Thyroid gland (tissue), 4 donors: ENCODE measurements at regions not wholly inside any gene's neighbourhood (a gene's known extent, or its start where the extent isn't known, plus 50 kb on each side); places are given as distances from the start of the nearest gene placed in this dataset.
A peak's percentile ranks its signal among the peaks of the same experiment; 100 is the strongest.

Experiments used
- DNase-seq, 2 donors: peaks; one replicate each; pipeline ENCODE4 v3.0.0-alpha.2; 2019
- H3K27ac ChIP-seq, 3 donors: fragments of 200-600 bp; sonication (generic); 1 replicate in 2 of 3; 2 replicates in 1 of 3; pipeline ENCODE4 v1.5.1; 2016 to 2019; ENCODE audit warnings: mild to moderate bottlenecking in 1 of 3, moderate library complexity in 1 of 3
- H3K27me3 ChIP-seq: fragments of 200-600 bp; sonication (generic); one replicate; pipeline ENCODE4 v1.5.1; 2019
- H3K36me3 ChIP-seq, 2 donors: fragments of 200-600 bp; sonication (generic); one replicate each; pipeline ENCODE4 v1.5.1; 2016 to 2019
- H3K4me1 ChIP-seq, 2 donors: fragments of 200-600 bp; sonication (generic); one replicate each; pipeline ENCODE4 v1.5.1; 2017 to 2019
- H3K4me3 ChIP-seq, 3 donors: fragments of 200-600 bp; sonication (generic); replicated peaks in 1 of 3; 1 replicate in 2 of 3; 2 replicates in 1 of 3; pipeline ENCODE4 v1.5.1; 2016; ENCODE audit warnings: mild to moderate bottlenecking in 1 of 3
- H3K9me3 ChIP-seq: fragments of 200-600 bp; sonication (generic); one replicate; pipeline ENCODE4 v1.5.1; 2017
- CTCF ChIP-seq, 6 experiments: fragments of 200-600 bp in 3 of 6; fragments of 450-650 bp in 3 of 6; sonication (generic) in 3 of 6; IDR thresholded peaks; one replicate each; pipeline ENCODE4 v1.5.1; 2016 to 2019; ENCODE audit warnings: antibody characterized with exemption in 6 of 6, mild to moderate bottlenecking in 2 of 6, inconsistent platforms in 1 of 6, moderate library complexity in 1 of 6
- POLR2A ChIP-seq, 2 donors: fragments of 450-650 bp; IDR thresholded peaks; one replicate each; pipeline ENCODE4 v1.6.1; 2017; ENCODE audit warnings: antibody characterized with exemption in 2 of 2, mild to moderate bottlenecking in 2 of 2, moderate library complexity in 1 of 2
- WGBS, 2 donors: methylation state at CpG; one replicate each; pipeline ENCODE4 v1.1.5; 2017; 5-methylcytosine and 5-hydroxymethylcytosine counted together
- intact Hi-C: fragments of 100-400 bp; cut with DNase I; formaldehyde crosslinking; loops from one replicate; pipeline ENCODE4 v1.15.1; 2023

GRCh38 chr6:1042583-1043457 is 269.1 kb upstream of the FOXQ1 start:
- H3K4me3 ChIP-seq: no peak overlapping the region
- DNase-seq: no peak
- 91 to 96% methylated on average over 15 of the region's 15 CpGs for WGBS, 2 donors
- peaks cover 0 to 9% of the 10 kb centered on the region in 2 donors for H3K4me1 ChIP-seq
- no peaks in the 10 kb centered on the region for H3K9me3 ChIP-seq
- TF ChIP-seq POLR2A (IDR thresholded peaks at IDR 0.05) (no peak), CTCF (IDR thresholded peaks at IDR 0.05) (no peak)
- H3K36me3 ChIP-seq: no peaks in the 10 kb centered on the region
- no peak overlapping the region for H3K27ac ChIP-seq
- no peaks in the 10 kb centered on the region for H3K27me3 ChIP-seq
- intact Hi-C loops: no loop called here

- Histone ChIP-seq H3K27ac (no peak overlapping the region), H3K27me3 (no peaks in the 10 kb centered on the region), H3K4me1 (peaks cover 0 to 6% of the 10 kb centered on the region in 2 donors), H3K4me3 (no peak overlapping the region), H3K9me3 (no peaks in the 10 kb centered on the region), H3K36me3 (no peaks in the 10 kb centered on the region)
- no peak for TF ChIP-seq CTCF (IDR thresholded peaks at IDR 0.05)
- TF ChIP-seq POLR2A (IDR thresholded peaks at IDR 0.05): no peak
- 79 to 80% methylated on average over 12 of the region's 12 CpGs for WGBS, 2 donors
- DNase-seq: no peak
- intact Hi-C loops: no loop called here
Observed at GRCh38 chr6:1040393-1040792, 271.5 kb upstream of the FOXQ1 start.

- peak; percentile 5 to 23 for DNase-seq
- WGBS, 2 donors: 66 to 84% methylated on average over 2 of the region's 2 CpGs
- no peaks in the 10 kb centered on the region for H3K27me3 ChIP-seq
- H3K36me3 ChIP-seq: no peaks in the 10 kb centered on the region
- peaks cover 0 to 6% of the 10 kb centered on the region in 2 donors for H3K4me1 ChIP-seq
- no peak for TF ChIP-seq CTCF (IDR thresholded peaks at IDR 0.05)
- no peak for TF ChIP-seq POLR2A (IDR thresholded peaks at IDR 0.05)
- intact Hi-C loops: no loop called here
- no peak overlapping the region for H3K27ac ChIP-seq
- no peak overlapping the region for H3K4me3 ChIP-seq
- no peaks in the 10 kb centered on the region for H3K9me3 ChIP-seq
Observed at GRCh38 chr6:1039746-1040145, 272.2 kb upstream of the FOXQ1 start.

GRCh38 chr6:1039191-1039590 is 272.7 kb upstream of the FOXQ1 start:
- intact Hi-C loops: no loop called here
- DNase-seq: no peak
- Histone ChIP-seq H3K27me3 (no peaks in the 10 kb centered on the region), H3K36me3 (no peaks in the 10 kb centered on the region), H3K9me3 (no peaks in the 10 kb centered on the region), H3K4me1 (peaks cover 0 to 6% of the 10 kb centered on the region in 2 donors), H3K4me3 (no peak overlapping the region), H3K27ac (no peak overlapping the region)
- TF ChIP-seq CTCF (IDR thresholded peaks at IDR 0.05): no peak
- no peak for TF ChIP-seq POLR2A (IDR thresholded peaks at IDR 0.05)
- WGBS, 2 donors: 86 to 88% methylated on average over 8 to 9 of the region's 9 CpGs

GRCh38 chr6:1037430-1038202 is 274.3 kb upstream of the FOXQ1 start:
- Histone ChIP-seq H3K9me3 (no peaks in the 10 kb centered on the region), H3K4me3 (no peak overlapping the region), H3K36me3 (no peaks in the 10 kb centered on the region), H3K27ac (no peak overlapping the region), H3K4me1 (peaks cover 0 to 6% of the 10 kb centered on the region in 2 donors), H3K27me3 (no peaks in the 10 kb centered on the region)
- intact Hi-C loops: no loop called here
- TF ChIP-seq POLR2A (IDR thresholded peaks at IDR 0.05) (no peak), CTCF (IDR thresholded peaks at IDR 0.05) (no peak)
- 82 to 94% methylated on average over 10 of the region's 10 CpGs for WGBS, 2 donors
- DNase-seq: no peak
